HCT116 (cell line): ENCODE measurements at regions not wholly inside any gene's neighbourhood (a gene's known extent, or its start where the extent isn't known, plus 50 kb on each side); places are given as distances from the start of the nearest gene placed in this dataset.

ENCODE experiments used
- ATAC-seq: fragments of 200-7000 bp; cut with Tn5 transposase; 2 replicates; pipeline ENCODE4 v1.9.1; 2020; ENCODE audit warnings: mild to moderate bottlenecking, moderate library complexity
- BruUV-seq: library from RNA; stranded (reverse); fragments of 400-500 nt; replicated peaks from 2 replicates; lab custom pipeline; 2021; lab: Mats Ljungman, UMichigan
- CTCF ChIA-PET: fragments of 300-600 bp; sonication (Branson Sonifier 250); formaldehyde crosslinking; loops from one replicate; lab custom pipeline; 2021; ENCODE audit warnings: antibody characterized with exemption; lab: Charles Lee
- POLR2A ChIA-PET: fragments of 300-600, 350-600 bp; sonication (Branson Sonifier 250); formaldehyde crosslinking; loops from one replicate; lab custom pipeline; 2021; ENCODE audit warnings: antibody characterized with exemption; lab: Charles Lee
- RAD21 ChIA-PET, 2 experiments: fragments of 300-600 bp; sonication (Branson Sonifier 250); formaldehyde crosslinking; loops; one replicate each; lab custom pipeline; 2023; ENCODE audit warnings: low total read pairs in 2 of 2; ENCODE audit not compliant: uncharacterized antibody in 2 of 2, unreplicated experiment in 2 of 2, low non-redundant PET in 1 of 2; lab: Charles Lee
- DNase-seq: peaks from one replicate; pipeline ENCODE4 v3.0.0-alpha.2; 2010; ENCODE audit warnings: low read depth, low spot score
- H2AFZ ChIP-seq: fragments of 200-600 bp; shearing (Covaris generic), sonication (generic); 2 replicates; pipeline ENCODE4 v1.6.1; 2017; ENCODE audit warnings: low read depth, mixed run types, mixed read lengths, antibody characterized with exemption, low read length; ENCODE audit not compliant: poor library complexity, severe bottlenecking
- H3K27ac ChIP-seq: 2 replicates; pipeline ENCODE4 v1.5.1; 2012; ENCODE audit warnings: low read depth, low read length
- H3K27me3 ChIP-seq: fragments of 200-600 bp; sonication (generic); 2 replicates; pipeline ENCODE4 v1.6.1; 2016; ENCODE audit warnings: mixed run types, low read length, mixed read lengths; ENCODE audit not compliant: insufficient read depth
- H3K36me3 ChIP-seq, 2 experiments: fragments of 200-500 bp in 1 of 2; fragments of 200-600 bp in 1 of 2; sonication (Bioruptor generic) in 1 of 2; sonication (generic) in 1 of 2; 2 replicates each; pipeline versions ENCODE4 v1.5.1 to v1.6.1; 2014 to 2016; ENCODE audit warnings: low read length in 2 of 2, inconsistent platforms in 1 of 2, mixed read lengths in 1 of 2, mixed run types in 1 of 2; ENCODE audit not compliant: insufficient read depth in 2 of 2, control insufficient read depth in 1 of 2
- H3K4me1 ChIP-seq, 2 experiments: fragments of 200-600 bp in 1 of 2; sonication (generic) in 1 of 2; 2 replicates each; pipeline versions ENCODE4 v1.5.1 to v1.6.1; 2012 to 2017; ENCODE audit warnings: low read length in 2 of 2, inconsistent platforms in 1 of 2, mild to moderate bottlenecking in 1 of 2, mixed read lengths in 1 of 2, mixed run types in 1 of 2, moderate library complexity in 1 of 2; ENCODE audit not compliant: insufficient read depth in 2 of 2, control insufficient read depth in 1 of 2
- H3K4me2 ChIP-seq: fragments of 200-600 bp; sonication (generic); 2 replicates; pipeline ENCODE4 v1.6.1; 2017; ENCODE audit warnings: mixed run types, low read length, mixed read lengths
- H3K4me3 ChIP-seq, 2 experiments: fragments of 200-600 bp in 1 of 2; sonication (generic) in 1 of 2; replicated peaks in 1 of 2; 2 replicates each; pipeline ENCODE4 v1.5.1; 2011 to 2016; ENCODE audit warnings: low read length in 2 of 2, control low read depth in 1 of 2, low read depth in 1 of 2, mild to moderate bottlenecking in 1 of 2, mixed read lengths in 1 of 2, mixed run types in 1 of 2
- H3K79me2 ChIP-seq: fragments of 200-600 bp; sonication (generic); 2 replicates; pipeline ENCODE4 v1.6.1; 2017; ENCODE audit warnings: mild to moderate bottlenecking, mixed run types, low read length, moderate library complexity, mixed read lengths; ENCODE audit not compliant: insufficient read depth
- H3K9ac ChIP-seq: fragments of 200-600 bp; sonication (generic); 2 replicates; pipeline ENCODE4 v1.6.1; 2016; ENCODE audit warnings: low read length, mixed read lengths
- H3K9me2 ChIP-seq: fragments of 200-600 bp; sonication (generic), shearing (Covaris generic); 2 replicates; pipeline ENCODE4 v1.6.1; 2017; ENCODE audit warnings: mixed run types, mild to moderate bottlenecking, moderate library complexity; ENCODE audit not compliant: insufficient read depth
- H3K9me3 ChIP-seq, 2 experiments: fragments of 200-500 bp in 1 of 2; fragments of 200-600 bp in 1 of 2; sonication (Bioruptor generic) in 1 of 2; sonication (generic) in 1 of 2; 2 replicates each; pipeline ENCODE4 v1.6.1; 2014 to 2017; ENCODE audit warnings: low read length in 2 of 2, mixed read lengths in 2 of 2, inconsistent platforms in 1 of 2, low read depth in 1 of 2, mild to moderate bottlenecking in 1 of 2, mixed run types in 1 of 2, moderate library complexity in 1 of 2; ENCODE audit not compliant: control insufficient read depth in 1 of 2, insufficient read depth in 1 of 2
- H4K20me1 ChIP-seq: fragments of 200-600 bp; sonication (generic), shearing (Covaris generic); 2 replicates; pipeline ENCODE4 v1.6.1; 2017; ENCODE audit warnings: mixed run types, mild to moderate bottlenecking, moderate library complexity; ENCODE audit not compliant: insufficient read depth
- CBX3 ChIP-seq: IDR thresholded peaks from 2 replicates; pipeline ENCODE4 v1.6.1; 2012; ENCODE audit warnings: low read depth
- CEBPB ChIP-seq: IDR thresholded peaks from 2 replicates; pipeline ENCODE4 v1.6.1; 2012; ENCODE audit warnings: low read depth
- EGR1 ChIP-seq: IDR thresholded peaks from 2 replicates; pipeline ENCODE4 v1.6.1; 2012; ENCODE audit warnings: low read depth
- ELF1 ChIP-seq: IDR thresholded peaks from 2 replicates; pipeline ENCODE4 v1.6.1; 2012; ENCODE audit warnings: low read depth, borderline replicate concordance
- EZH2 ChIP-seq: fragments of 200-600 bp; sonication (generic); IDR thresholded peaks from 2 replicates; pipeline ENCODE4 v1.6.1; 2017; ENCODE audit warnings: antibody characterized with exemption, mixed run types
- EZH2phosphoT487 ChIP-seq: fragments of 200-600 bp; IDR thresholded peaks from 2 replicates; pipeline ENCODE4 v1.6.1; 2018; ENCODE audit warnings: antibody characterized with exemption, borderline replicate concordance
- FOSL1 ChIP-seq: IDR thresholded peaks from 2 replicates; pipeline ENCODE4 v1.6.1; 2012; ENCODE audit warnings: low read depth
- POLR2A ChIP-seq: IDR thresholded peaks from 2 replicates; pipeline ENCODE4 v1.7.0; 2011; ENCODE audit warnings: borderline replicate concordance; ENCODE audit not compliant: insufficient read depth, insufficient read length; ENCODE audit errors: extremely low read depth
- POLR2AphosphoS5 ChIP-seq: IDR thresholded peaks from 2 replicates; pipeline ENCODE4 v1.6.1; 2011; ENCODE audit warnings: mild to moderate bottlenecking, low read depth, low read length, moderate library complexity
- RAD21 ChIP-seq: IDR thresholded peaks from 2 replicates; pipeline ENCODE4 v1.6.1; 2012; ENCODE audit warnings: low read depth, mild to moderate bottlenecking
- SP1 ChIP-seq: IDR thresholded peaks from 2 replicates; pipeline ENCODE4 v1.6.1; 2012; ENCODE audit warnings: low read depth
- SRF ChIP-seq: IDR thresholded peaks from 2 replicates; pipeline ENCODE4 v1.6.1; 2012; ENCODE audit warnings: low read depth
- TCF7L2 ChIP-seq: IDR thresholded peaks from 2 replicates; pipeline ENCODE4 v1.7.0; 2011; ENCODE audit warnings: borderline replicate concordance, inconsistent platforms; ENCODE audit not compliant: insufficient read depth, insufficient read length; ENCODE audit errors: extremely low read depth
- YY1 ChIP-seq: IDR thresholded peaks from 2 replicates; pipeline ENCODE4 v1.6.1; 2011; ENCODE audit warnings: low read length, low read depth, moderate library complexity, mild to moderate bottlenecking; ENCODE audit not compliant: insufficient replicate concordance; ENCODE audit errors: extremely low read depth
- ZFX ChIP-seq: fragments of 450-650 bp; IDR thresholded peaks from 2 replicates; pipeline ENCODE4 v1.6.1; 2017
- intact Hi-C: fragments of 100-400 bp; cut with micrococcal nuclease; formaldehyde crosslinking; loops from 2 replicates; pipeline ENCODE4 v1.10.0; 2022
- TF ChIP-seq, protein P1 (sequence below): IDR thresholded peaks from 2 replicates; pipeline ENCODE4 v1.6.1; 2012
- TF ChIP-seq, protein P2 (sequence below): IDR thresholded peaks from 2 replicates; pipeline ENCODE4 v1.6.1; 2012
- TF ChIP-seq, protein P3 (sequence below): IDR thresholded peaks from 2 replicates; pipeline ENCODE4 v1.6.1; 2012; ENCODE audit warnings: low read depth
- TF ChIP-seq, protein P4 (sequence below), 3 experiments: fragments of 200-600 bp in 1 of 3; sonication (generic) in 1 of 3; IDR thresholded peaks in 2 of 3; conservative IDR thresholded peaks in 1 of 3; 2 replicates each; pipeline ENCODE4 v1.5.1; 2012 to 2017; ENCODE audit warnings: low read depth in 2 of 3, low read length in 2 of 3, antibody characterized with exemption in 1 of 3, borderline replicate concordance in 1 of 3, control low read depth in 1 of 3, mild to moderate bottlenecking in 1 of 3, mixed read lengths in 1 of 3, mixed run types in 1 of 3, moderate library complexity in 1 of 3; ENCODE audit not compliant: insufficient read depth in 1 of 3

DNA sequence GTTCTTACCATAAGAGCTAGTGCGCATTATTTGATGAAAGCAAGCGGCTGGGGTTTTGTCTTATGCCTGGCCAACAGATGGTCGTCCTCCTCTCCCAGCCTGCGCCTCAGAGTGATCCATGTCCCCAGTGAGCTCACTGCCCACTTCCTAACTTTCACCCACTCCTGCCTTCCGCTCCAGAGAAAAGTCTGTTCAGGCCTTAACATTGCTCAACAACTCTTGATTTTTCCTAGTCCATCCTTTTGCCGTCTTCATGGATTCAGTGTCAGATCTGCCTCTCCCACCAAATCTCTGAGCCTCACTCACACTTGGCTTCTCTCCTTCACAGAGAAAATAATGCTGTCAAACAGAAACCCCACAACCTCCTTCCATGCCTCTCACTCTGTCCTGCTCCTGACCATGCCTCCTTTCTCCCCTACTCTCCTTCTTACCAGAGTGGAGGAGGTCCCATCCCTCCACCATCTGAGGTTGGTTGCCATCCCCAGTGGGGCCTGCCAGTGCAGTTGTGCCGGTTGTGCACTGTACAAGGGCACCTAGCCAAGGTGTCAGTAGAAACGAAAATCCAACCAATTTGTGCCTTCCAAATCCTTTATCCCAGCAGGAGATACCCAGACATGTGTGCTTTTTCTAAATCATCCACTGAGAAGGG, 58.9 kb upstream of the SRSF6 start:
- Histone ChIP-seq H3K4me1 (no peaks in the 10 kb centered on the region), H3K79me2 (no peaks in the 10 kb centered on the region), H3K4me3 (no peak overlapping the region), H3K9me3 (no peaks in the 10 kb centered on the region), H3K36me3 (no peaks in the 10 kb centered on the region), H3K9me2 (no peaks in the 10 kb centered on the region), H2AFZ (no peak overlapping the region), H3K4me2 (no peak overlapping the region), H3K27ac (no peak overlapping the region), H3K9ac (no peak overlapping the region), H3K27me3 (no peaks in the 10 kb centered on the region), H4K20me1 (no peaks in the 10 kb centered on the region)
- ChIA-PET CTCF (no interaction called here), POLR2A (no interaction called here), RAD21 (no interaction called here)
- no peak for ATAC-seq
- BruUV-seq: no TSS peak
- intact Hi-C loops: no loop called here
- no peak for DNase-seq
- TF ChIP-seq RAD21 (no peak), TCF7L2 (no peak), FOSL1 (no peak), EZH2phosphoT487 (no peak), CEBPB (no peak), SRF (no peak), EGR1 (no peak), YY1 (no peak), ELF1 (no peak), EZH2 (no peak), POLR2A (no peak), POLR2AphosphoS5 (no peak), SP1 (no peak), CBX3 (no peak), ZFX (no peak)
- TF ChIP-seq, protein P1, sequence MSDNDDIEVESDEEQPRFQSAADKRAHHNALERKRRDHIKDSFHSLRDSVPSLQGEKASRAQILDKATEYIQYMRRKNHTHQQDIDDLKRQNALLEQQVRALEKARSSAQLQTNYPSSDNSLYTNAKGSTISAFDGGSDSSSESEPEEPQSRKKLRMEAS: no peak
- TF ChIP-seq, protein P2, sequence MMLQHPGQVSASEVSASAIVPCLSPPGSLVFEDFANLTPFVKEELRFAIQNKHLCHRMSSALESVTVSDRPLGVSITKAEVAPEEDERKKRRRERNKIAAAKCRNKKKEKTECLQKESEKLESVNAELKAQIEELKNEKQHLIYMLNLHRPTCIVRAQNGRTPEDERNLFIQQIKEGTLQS: no peak
- TF ChIP-seq, protein P3, sequence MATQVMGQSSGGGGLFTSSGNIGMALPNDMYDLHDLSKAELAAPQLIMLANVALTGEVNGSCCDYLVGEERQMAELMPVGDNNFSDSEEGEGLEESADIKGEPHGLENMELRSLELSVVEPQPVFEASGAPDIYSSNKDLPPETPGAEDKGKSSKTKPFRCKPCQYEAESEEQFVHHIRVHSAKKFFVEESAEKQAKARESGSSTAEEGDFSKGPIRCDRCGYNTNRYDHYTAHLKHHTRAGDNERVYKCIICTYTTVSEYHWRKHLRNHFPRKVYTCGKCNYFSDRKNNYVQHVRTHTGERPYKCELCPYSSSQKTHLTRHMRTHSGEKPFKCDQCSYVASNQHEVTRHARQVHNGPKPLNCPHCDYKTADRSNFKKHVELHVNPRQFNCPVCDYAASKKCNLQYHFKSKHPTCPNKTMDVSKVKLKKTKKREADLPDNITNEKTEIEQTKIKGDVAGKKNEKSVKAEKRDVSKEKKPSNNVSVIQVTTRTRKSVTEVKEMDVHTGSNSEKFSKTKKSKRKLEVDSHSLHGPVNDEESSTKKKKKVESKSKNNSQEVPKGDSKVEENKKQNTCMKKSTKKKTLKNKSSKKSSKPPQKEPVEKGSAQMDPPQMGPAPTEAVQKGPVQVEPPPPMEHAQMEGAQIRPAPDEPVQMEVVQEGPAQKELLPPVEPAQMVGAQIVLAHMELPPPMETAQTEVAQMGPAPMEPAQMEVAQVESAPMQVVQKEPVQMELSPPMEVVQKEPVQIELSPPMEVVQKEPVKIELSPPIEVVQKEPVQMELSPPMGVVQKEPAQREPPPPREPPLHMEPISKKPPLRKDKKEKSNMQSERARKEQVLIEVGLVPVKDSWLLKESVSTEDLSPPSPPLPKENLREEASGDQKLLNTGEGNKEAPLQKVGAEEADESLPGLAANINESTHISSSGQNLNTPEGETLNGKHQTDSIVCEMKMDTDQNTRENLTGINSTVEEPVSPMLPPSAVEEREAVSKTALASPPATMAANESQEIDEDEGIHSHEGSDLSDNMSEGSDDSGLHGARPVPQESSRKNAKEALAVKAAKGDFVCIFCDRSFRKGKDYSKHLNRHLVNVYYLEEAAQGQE: no peak
- TF ChIP-seq, protein P4, sequence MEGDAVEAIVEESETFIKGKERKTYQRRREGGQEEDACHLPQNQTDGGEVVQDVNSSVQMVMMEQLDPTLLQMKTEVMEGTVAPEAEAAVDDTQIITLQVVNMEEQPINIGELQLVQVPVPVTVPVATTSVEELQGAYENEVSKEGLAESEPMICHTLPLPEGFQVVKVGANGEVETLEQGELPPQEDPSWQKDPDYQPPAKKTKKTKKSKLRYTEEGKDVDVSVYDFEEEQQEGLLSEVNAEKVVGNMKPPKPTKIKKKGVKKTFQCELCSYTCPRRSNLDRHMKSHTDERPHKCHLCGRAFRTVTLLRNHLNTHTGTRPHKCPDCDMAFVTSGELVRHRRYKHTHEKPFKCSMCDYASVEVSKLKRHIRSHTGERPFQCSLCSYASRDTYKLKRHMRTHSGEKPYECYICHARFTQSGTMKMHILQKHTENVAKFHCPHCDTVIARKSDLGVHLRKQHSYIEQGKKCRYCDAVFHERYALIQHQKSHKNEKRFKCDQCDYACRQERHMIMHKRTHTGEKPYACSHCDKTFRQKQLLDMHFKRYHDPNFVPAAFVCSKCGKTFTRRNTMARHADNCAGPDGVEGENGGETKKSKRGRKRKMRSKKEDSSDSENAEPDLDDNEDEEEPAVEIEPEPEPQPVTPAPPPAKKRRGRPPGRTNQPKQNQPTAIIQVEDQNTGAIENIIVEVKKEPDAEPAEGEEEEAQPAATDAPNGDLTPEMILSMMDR (IDR thresholded peaks at IDR 0.05 in 2 of 3, conservative IDR thresholded peaks at IDR 0.05 in 1 of 3; ENCODE audit: borderline replicate concordance in 1 of 3, insufficient read depth in 1 of 3, low read depth in 2 of 3, low read length in 2 of 3): no peak
